Uterus (tissue), 3 donors: ENCODE measurements at regions not wholly inside any gene's neighbourhood (a gene's known extent, or its start where the extent isn't known, plus 50 kb on each side); places are given as distances from the start of the nearest gene placed in this dataset.
"Not testable (repeated sequence)": the region's sequence is repeated elsewhere in the genome, so short reads cannot be mapped to it uniquely, and the experiment has no call there.

Experiments used
- DNase-seq, 2 donors: peaks; one replicate each; pipeline ENCODE4 v3.0.0-alpha.2; 2019 to 2020
- H3K27ac ChIP-seq, 2 donors: fragments of 200-600 bp; sonication (generic); 1 replicate in 1 of 2; 2 replicates in 1 of 2; pipeline ENCODE4 v1.5.1; 2016 to 2018
- H3K27me3 ChIP-seq, 2 donors: fragments of 200-600 bp; sonication (generic); one replicate each; pipeline ENCODE4 v1.5.1; 2018 to 2019; ENCODE audit warnings: control low read depth in 1 of 2
- H3K36me3 ChIP-seq, 2 donors: fragments of 200-600 bp; sonication (generic); one replicate each; pipeline ENCODE4 v1.5.1; 2019; ENCODE audit warnings: control low read depth in 1 of 2
- H3K4me1 ChIP-seq, 2 donors: fragments of 200-600 bp; sonication (generic); one replicate each; pipeline ENCODE4 v1.5.1; 2018 to 2019; ENCODE audit warnings: control low read depth in 1 of 2
- H3K4me3 ChIP-seq, 2 donors: fragments of 200-600 bp; sonication (generic); 1 replicate in 1 of 2; 2 replicates in 1 of 2; pipeline ENCODE4 v1.5.1; 2018 to 2019; ENCODE audit warnings: mild to moderate bottlenecking in 1 of 2
- H3K9me3 ChIP-seq, 2 donors: fragments of 200-600 bp; sonication (generic); one replicate each; pipeline ENCODE4 v1.5.1; 2019; ENCODE audit warnings: control low read depth in 1 of 2
- POLR2A ChIP-seq, 2 donors: fragments of 450-650 bp; IDR thresholded peaks; one replicate each; pipeline ENCODE4 v1.6.1; 2016; ENCODE audit warnings: antibody characterized with exemption in 2 of 2, mild to moderate bottlenecking in 1 of 2, moderate library complexity in 1 of 2
- intact Hi-C: fragments of 100-400 bp; cut with DNase I; formaldehyde crosslinking; loops from one replicate; pipeline ENCODE4 v1.15.1; 2023; ENCODE audit warnings: low total_unique reads
- TF ChIP-seq, protein P1 (sequence below), 4 experiments: fragments of 200-600 bp in 2 of 4; fragments of 450-650 bp in 2 of 4; sonication (generic) in 2 of 4; IDR thresholded peaks; one replicate each; pipeline ENCODE4 v1.5.1; 2016 to 2019; ENCODE audit warnings: antibody characterized with exemption in 4 of 4, mild to moderate bottlenecking in 2 of 4, moderate library complexity in 1 of 4
- donor health status: DM: yes; HTN: yes; CAD: no.

DNA sequence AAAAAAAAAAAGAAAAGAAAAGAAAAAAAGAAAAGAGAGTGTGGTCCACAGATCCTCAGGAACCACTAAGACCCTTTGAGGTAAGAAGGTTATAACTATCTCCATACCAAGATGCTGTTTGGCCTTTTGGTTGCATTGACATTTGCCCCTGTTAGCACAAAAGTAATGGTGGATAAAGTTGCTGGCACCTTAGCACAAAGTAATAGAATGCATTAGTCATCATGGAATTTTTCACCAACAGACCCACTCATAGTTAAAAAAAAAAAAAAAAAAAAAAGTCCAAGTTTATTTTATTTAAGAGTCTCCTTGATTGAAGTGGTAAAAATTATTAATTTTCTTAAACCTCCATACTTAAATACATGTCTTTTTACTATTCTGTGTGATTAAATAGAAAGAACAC lies 78.4 kb upstream of the RBPJ start:
- no peak for DNase-seq
- Histone ChIP-seq H3K9me3 (no peaks in the 10 kb centered on the region), H3K27ac (no peak overlapping the region), H3K4me1 (no peaks in the 10 kb centered on the region), H3K27me3 (no peaks in the 10 kb centered on the region), H3K36me3 (no peaks in the 10 kb centered on the region), H3K4me3 (no peak overlapping the region)
- TF ChIP-seq, protein P1, sequence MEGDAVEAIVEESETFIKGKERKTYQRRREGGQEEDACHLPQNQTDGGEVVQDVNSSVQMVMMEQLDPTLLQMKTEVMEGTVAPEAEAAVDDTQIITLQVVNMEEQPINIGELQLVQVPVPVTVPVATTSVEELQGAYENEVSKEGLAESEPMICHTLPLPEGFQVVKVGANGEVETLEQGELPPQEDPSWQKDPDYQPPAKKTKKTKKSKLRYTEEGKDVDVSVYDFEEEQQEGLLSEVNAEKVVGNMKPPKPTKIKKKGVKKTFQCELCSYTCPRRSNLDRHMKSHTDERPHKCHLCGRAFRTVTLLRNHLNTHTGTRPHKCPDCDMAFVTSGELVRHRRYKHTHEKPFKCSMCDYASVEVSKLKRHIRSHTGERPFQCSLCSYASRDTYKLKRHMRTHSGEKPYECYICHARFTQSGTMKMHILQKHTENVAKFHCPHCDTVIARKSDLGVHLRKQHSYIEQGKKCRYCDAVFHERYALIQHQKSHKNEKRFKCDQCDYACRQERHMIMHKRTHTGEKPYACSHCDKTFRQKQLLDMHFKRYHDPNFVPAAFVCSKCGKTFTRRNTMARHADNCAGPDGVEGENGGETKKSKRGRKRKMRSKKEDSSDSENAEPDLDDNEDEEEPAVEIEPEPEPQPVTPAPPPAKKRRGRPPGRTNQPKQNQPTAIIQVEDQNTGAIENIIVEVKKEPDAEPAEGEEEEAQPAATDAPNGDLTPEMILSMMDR (IDR thresholded peaks at IDR 0.05), result no peak
- no peak for TF ChIP-seq POLR2A (IDR thresholded peaks at IDR 0.05)
- intact Hi-C loops, result no loop called here

DNA sequence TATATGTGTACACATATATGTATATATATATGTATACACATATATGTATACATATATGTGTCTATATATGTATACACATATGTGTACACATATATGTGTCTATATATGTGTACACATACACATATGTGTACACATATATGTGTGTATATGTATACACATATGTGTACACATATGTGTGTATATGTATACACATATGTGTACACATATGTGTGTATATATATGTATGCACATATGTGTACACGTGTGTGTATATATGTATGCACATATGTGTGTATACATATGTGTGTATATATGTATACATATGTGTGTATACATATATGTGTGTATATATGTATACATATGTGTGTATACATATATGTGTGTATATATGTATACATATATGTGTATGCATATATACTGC lies 76.7 kb upstream of the RBPJ start:
- intact Hi-C loops, H3K4me3 ChIP-seq, H3K9me3 ChIP-seq, DNase-seq, H3K27ac ChIP-seq, H3K27me3 ChIP-seq, H3K4me1 ChIP-seq, H3K36me3 ChIP-seq: not testable (repeated sequence)

DNA sequence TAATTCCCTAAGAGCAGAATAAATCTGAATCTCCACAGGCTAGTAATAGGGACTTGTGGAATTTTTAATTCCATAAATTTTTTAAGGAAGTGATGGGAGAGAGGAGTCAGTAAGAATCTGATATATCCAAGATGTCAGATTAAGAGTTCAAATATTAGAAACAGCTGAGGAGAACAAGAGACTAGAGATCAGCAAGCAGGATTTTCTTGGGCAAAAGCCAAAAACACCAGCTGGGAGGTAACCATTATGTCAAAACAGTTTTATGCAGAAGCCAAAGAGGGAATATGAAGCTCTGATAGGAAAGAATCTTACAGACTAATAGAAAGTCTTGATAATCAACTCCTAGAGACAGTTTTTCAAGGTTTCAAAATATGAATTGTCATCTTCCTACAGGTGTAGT lies 72.2 kb upstream of the RBPJ start:
- Histone ChIP-seq H3K27me3 (no peaks in the 10 kb centered on the region), H3K4me1 (no peaks in the 10 kb centered on the region), H3K36me3 (no peaks in the 10 kb centered on the region), H3K27ac (peak overlapping the region in 1 of 2 donors; percentile 9), H3K4me3 (no peak overlapping the region), H3K9me3 (no peaks in the 10 kb centered on the region)
- intact Hi-C loops, result no loop called here
- TF ChIP-seq, protein P1 (IDR thresholded peaks at IDR 0.05), result no peak
- TF ChIP-seq POLR2A (IDR thresholded peaks at IDR 0.05), result no peak
- peak in 1 of 2 donors; percentile 52 for DNase-seq

DNA sequence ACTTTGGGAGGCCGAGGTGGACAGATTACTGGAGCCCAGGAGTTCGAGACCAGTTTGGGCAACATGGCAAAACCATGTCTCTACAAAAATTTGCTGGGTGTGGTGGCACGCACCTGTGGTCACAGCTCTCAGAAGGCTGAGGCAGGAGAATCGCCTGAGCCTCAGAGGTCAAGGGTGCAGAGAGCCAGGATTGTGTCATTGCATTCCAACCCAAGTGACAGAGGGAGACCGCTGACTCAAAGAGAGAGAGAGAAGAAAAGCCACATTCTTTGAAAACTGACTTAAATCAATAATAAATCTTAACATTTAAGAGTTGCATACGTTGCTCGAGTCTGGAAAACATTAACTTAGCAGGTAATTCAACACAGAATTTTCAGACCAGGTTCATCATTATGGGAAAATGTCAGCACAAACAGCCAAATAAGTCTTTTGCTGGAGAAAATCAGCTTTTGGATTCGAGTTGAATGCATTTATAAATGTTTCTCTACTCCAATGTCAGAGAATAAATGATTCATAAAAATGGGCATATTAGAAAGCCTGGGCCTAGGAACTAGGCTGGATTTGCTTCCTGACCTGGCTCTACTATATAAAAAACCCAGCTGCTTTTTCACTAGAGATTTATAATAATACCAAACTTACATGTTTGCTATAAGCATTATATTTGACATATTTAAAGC lies 68.3 kb upstream of the RBPJ start:
- no peak for DNase-seq
- no peaks in the 10 kb centered on the region for H3K27me3 ChIP-seq
- no peaks in the 10 kb centered on the region for H3K36me3 ChIP-seq
- no peak overlapping the region for H3K27ac ChIP-seq
- no peaks in the 10 kb centered on the region for H3K4me1 ChIP-seq
- intact Hi-C loops, result no loop called here
- TF ChIP-seq, protein P1 (IDR thresholded peaks at IDR 0.05), result no peak
- no peak for TF ChIP-seq POLR2A (IDR thresholded peaks at IDR 0.05)
- H3K4me3 ChIP-seq, result no peak overlapping the region
- H3K9me3 ChIP-seq, result no peaks in the 10 kb centered on the region

DNA sequence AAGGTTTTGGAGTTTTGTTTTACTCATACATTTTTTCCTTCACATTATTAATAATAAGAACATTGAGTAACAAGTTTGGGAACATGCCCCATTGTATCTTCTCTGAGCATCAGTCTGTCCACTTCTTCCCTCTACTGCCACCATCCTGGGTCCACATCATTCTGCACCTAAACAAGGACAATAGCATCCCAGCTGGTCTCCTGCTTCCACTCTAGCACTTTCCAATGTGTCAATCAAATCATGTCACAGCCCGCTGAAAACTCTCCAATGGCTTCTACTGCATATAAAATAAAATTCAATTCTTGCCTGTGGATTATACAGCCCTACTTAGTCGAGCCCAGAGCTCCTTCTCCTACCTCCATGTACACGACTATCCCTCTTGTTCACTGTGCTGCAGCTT lies 66.8 kb upstream of the RBPJ start:
- no peak for DNase-seq
- H3K4me1 ChIP-seq, result no peaks in the 10 kb centered on the region

More for the DNA sequence above, 66.8 kb upstream of the RBPJ start:
- intact Hi-C loops, result no loop called here
- Histone ChIP-seq H3K27ac (no peak overlapping the region), H3K36me3 (no peaks in the 10 kb centered on the region), H3K9me3 (no peaks in the 10 kb centered on the region), H3K27me3 (no peaks in the 10 kb centered on the region), H3K4me3 (no peak overlapping the region)
- TF ChIP-seq, protein P1 (IDR thresholded peaks at IDR 0.05), result no peak
- no peak for TF ChIP-seq POLR2A (IDR thresholded peaks at IDR 0.05)
